ENCODE measurements at regions not wholly inside any gene's neighbourhood (a gene's known extent, or its start where the extent isn't known, plus 50 kb on each side); places are given as distances from the start of the nearest gene placed in this dataset.

GRCh38 chr1:238171985-238172384 lies 281.3 kb upstream of the ZP4 start:
- TF ChIP-seq CTCF (IDR thresholded peaks at IDR 0.05; ENCODE audit: low read length) (no peak), EZH2 (optimal IDR thresholded peaks at IDR 0.05; ENCODE audit: low read depth, low read length) (no peak), EZH2phosphoT487 (IDR thresholded peaks at IDR 0.05; ENCODE audit: low read length) (no peak)

Measured in MM.1S (cell line).